Transverse colon (tissue), 4 donors: ENCODE measurements at regions not wholly inside any gene's neighbourhood (a gene's known extent, or its start where the extent isn't known, plus 50 kb on each side); places are given as distances from the start of the nearest gene placed in this dataset.

Experiments
- DNase-seq: peaks from one replicate; pipeline ENCODE4 v3.0.0-alpha.2; 2019
- H3K27ac ChIP-seq, 4 donors: fragments of 200-600 bp; sonication (generic); 2 replicates each; pipeline ENCODE4 v1.5.1; 2016 to 2018; ENCODE audit warnings: inconsistent platforms in 4 of 4
- H3K27me3 ChIP-seq: fragments of 200-600 bp; sonication (generic); 2 replicates; pipeline ENCODE4 v1.5.1; 2017; ENCODE audit warnings: inconsistent platforms
- H3K36me3 ChIP-seq, 4 donors: fragments of 200-600 bp; sonication (generic); 2 replicates each; pipeline ENCODE4 v1.5.1; 2017 to 2019; ENCODE audit warnings: inconsistent platforms in 4 of 4
- H3K4me1 ChIP-seq, 4 donors: fragments of 200-600 bp; sonication (generic); 2 replicates each; pipeline ENCODE4 v1.5.1; 2017 to 2020; ENCODE audit warnings: inconsistent platforms in 4 of 4
- H3K4me3 ChIP-seq, 4 donors: fragments of 200-600 bp; sonication (generic); 1 replicate in 1 of 4; 2 replicates in 3 of 4; pipeline versions ENCODE4 v1.5.1 to v1.6.1; 2017 to 2019; ENCODE audit warnings: inconsistent platforms in 4 of 4
- H3K9me3 ChIP-seq, 2 donors: fragments of 200-600 bp; sonication (generic); 2 replicates each; pipeline ENCODE4 v1.5.1; 2017 to 2019; ENCODE audit warnings: inconsistent platforms in 2 of 2
- CTCF ChIP-seq, 5 experiments: fragments of 200-600 bp in 3 of 5; fragments of 450-650 bp in 2 of 5; sonication (generic) in 3 of 5; IDR thresholded peaks; 1 replicate in 2 of 5; 2 replicates in 3 of 5; pipeline ENCODE4 v1.5.1; 2016 to 2017; ENCODE audit warnings: antibody characterized with exemption in 5 of 5, inconsistent platforms in 3 of 5, mild to moderate bottlenecking in 2 of 5, moderate library complexity in 1 of 5
- EP300 ChIP-seq: sonication (generic); formaldehyde crosslinking; IDR thresholded peaks from one replicate; pipeline ENCODE4 v1.6.1; 2017; ENCODE audit warnings: antibody characterized with exemption, low read depth
- POLR2A ChIP-seq: fragments of 450-650 bp; IDR thresholded peaks from one replicate; pipeline ENCODE4 v1.6.1; 2016; ENCODE audit warnings: antibody characterized with exemption, mild to moderate bottlenecking, moderate library complexity
- POLR2AphosphoS5 ChIP-seq, 3 donors: sonication (generic); formaldehyde crosslinking; IDR thresholded peaks; one replicate each; pipeline ENCODE4 v1.6.1; 2016; ENCODE audit warnings: antibody characterized with exemption in 3 of 3
- WGBS, 2 donors: methylation state at CpG; one replicate each; pipeline ENCODE4 v1.1.5; 2018; ENCODE audit warnings: low coverage in 1 of 2; 5-methylcytosine and 5-hydroxymethylcytosine counted together
- in situ Hi-C, 4 donors: fragments of 200-750 bp; cut with MboI; loops; one replicate each; pipeline versions ENCODE4 v1.15.0 to v1.15.1; 2017; ENCODE audit warnings: low sequenced_read_pairs in 3 of 4, low pct_ligation_motif_present in 1 of 4, low pct_unique_long_range_greater_than_20kb in 1 of 4
- intact Hi-C: fragments of 100-400 bp; cut with DNase I; formaldehyde crosslinking; loops from one replicate; pipeline ENCODE4 v1.15.1; 2023; ENCODE audit warnings: low total_unique reads

GRCh38 chr6:40295251-40295950 is 291.8 kb downstream of the LRFN2 start:
- DNase-seq, result no peak
- Histone ChIP-seq H3K9me3 (peaks cover 0 to 4% of the 10 kb centered on the region in 2 donors), H3K27ac (no peak overlapping the region), H3K36me3 (no peaks in the 10 kb centered on the region), H3K4me3 (no peak overlapping the region), H3K4me1 (no peaks in the 10 kb centered on the region), H3K27me3 (no peaks in the 10 kb centered on the region)
- TF ChIP-seq EP300 (no peak), POLR2A (no peak), POLR2AphosphoS5 (IDR thresholded peaks at IDR 0.05) (no peak), CTCF (IDR thresholded peaks at IDR 0.05) (no peak)
- in situ Hi-C loops (no loop called here), intact Hi-C loops (no loop called here)
- WGBS, 2 donors, result 70% methylated on average over 2 of the region's 2 CpGs; no CpG with 5 or more reads in 1 of the 2 donors

- Histone ChIP-seq H3K4me3 (no peak overlapping the region), H3K4me1 (no peaks in the 10 kb centered on the region), H3K9me3 (peaks cover 0 to 4% of the 10 kb centered on the region in 2 donors), H3K27ac (no peak overlapping the region), H3K36me3 (no peaks in the 10 kb centered on the region), H3K27me3 (no peaks in the 10 kb centered on the region)
- intact Hi-C loops, result no loop called here
- in situ Hi-C loops, result no loop called here
- whole genome bisulfite sequencing, 2 donors, result 66% methylated on average over 10 of the region's 10 CpGs; no CpG with 5 or more reads in 1 of the 2 donors
- TF ChIP-seq POLR2AphosphoS5 (IDR thresholded peaks at IDR 0.05) (no peak), EP300 (no peak), CTCF (IDR thresholded peaks at IDR 0.05) (no peak), POLR2A (no peak)
- no peak for DNase-seq
These were observed 293.5 kb downstream of the LRFN2 start for GRCh38 chr6:40293460-40294185.

- DNase-seq, result no peak
- H3K27me3 ChIP-seq, result no peaks in the 10 kb centered on the region
- TF ChIP-seq POLR2AphosphoS5 (IDR thresholded peaks at IDR 0.05) (no peak), POLR2A (no peak), EP300 (no peak), CTCF (IDR thresholded peaks at IDR 0.05) (no peak)
- H3K36me3 ChIP-seq, result no peaks in the 10 kb centered on the region
- 82% methylated on average over 1 of the region's 1 CpG; no CpG with 5 or more reads in 1 of the 2 donors for WGBS, 2 donors
- H3K27ac ChIP-seq, result no peak overlapping the region
- intact Hi-C loops, result no loop called here
- no peaks in the 10 kb centered on the region for H3K4me1 ChIP-seq
- no peak overlapping the region for H3K4me3 ChIP-seq
- in situ Hi-C loops, result no loop called here
- H3K9me3 ChIP-seq, result peaks cover 0 to 1% of the 10 kb centered on the region in 2 donors
These were observed 294.1 kb downstream of the LRFN2 start for GRCh38 chr6:40293060-40293459.

DNA sequence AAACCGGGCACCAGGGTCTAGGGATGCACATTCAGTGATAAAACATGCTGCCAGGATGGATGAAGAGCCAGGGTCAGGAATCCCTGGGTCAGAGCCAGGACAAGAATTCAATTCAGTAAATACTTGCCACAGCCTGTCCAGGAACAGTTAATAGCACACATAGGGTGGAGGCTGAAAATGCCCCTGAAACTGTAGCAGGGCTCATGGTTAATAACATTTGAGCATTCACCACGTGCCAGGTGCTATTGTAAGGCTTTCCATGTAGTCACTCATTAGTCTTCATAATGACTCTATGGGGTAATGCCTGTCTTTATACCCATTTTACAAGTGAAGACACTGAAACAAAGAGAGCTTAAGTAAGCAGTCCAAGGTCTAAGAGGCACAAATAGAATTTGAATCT is 296.3 kb downstream of the LRFN2 start:
- in situ Hi-C loops (no loop called here), intact Hi-C loops (no loop called here)
- no peaks in the 10 kb centered on the region for H3K4me1 ChIP-seq
- 0 to 30% methylated on average over 1 to 2 of the region's 2 CpGs for WGBS, 2 donors
- no peak overlapping the region for H3K4me3 ChIP-seq
- no peak overlapping the region for H3K27ac ChIP-seq
- peaks cover 9% of the 10 kb centered on the region for H3K27me3 ChIP-seq
- no peak for TF ChIP-seq POLR2AphosphoS5 (IDR thresholded peaks at IDR 0.05)
- TF ChIP-seq POLR2A, result no peak
- TF ChIP-seq EP300, result no peak
- no peak for TF ChIP-seq CTCF (IDR thresholded peaks at IDR 0.05)
- no peak for DNase-seq
- H3K9me3 ChIP-seq, result no peaks in the 10 kb centered on the region
- no peaks in the 10 kb centered on the region for H3K36me3 ChIP-seq
